NCI-H748 (cell line): ENCODE measurements at regions not wholly inside any gene's neighbourhood (a gene's known extent, or its start where the extent isn't known, plus 50 kb on each side); places are given as distances from the start of the nearest gene placed in this dataset.
A peak's percentile ranks its signal among the peaks of the same experiment; 100 is the strongest.
"Not testable (repeated sequence)": the region's sequence is repeated elsewhere in the genome, so short reads cannot be mapped to it uniquely, and the experiment has no call there.

Source experiments
- DNase-seq: peaks from one replicate; lab custom pipeline; 2025; ENCODE audit not compliant: unreplicated experiment; lab: John Stamatoyannopoulos, UW

- no peak for DNase-seq
Measured at GRCh38 chr18:76721207-76721996, 101.0 kb upstream of the ZNF236 start.

GRCh38 chr18:76720683-76721082, 101.7 kb upstream of the ZNF236 start:
- no peak for DNase-seq

DNA sequence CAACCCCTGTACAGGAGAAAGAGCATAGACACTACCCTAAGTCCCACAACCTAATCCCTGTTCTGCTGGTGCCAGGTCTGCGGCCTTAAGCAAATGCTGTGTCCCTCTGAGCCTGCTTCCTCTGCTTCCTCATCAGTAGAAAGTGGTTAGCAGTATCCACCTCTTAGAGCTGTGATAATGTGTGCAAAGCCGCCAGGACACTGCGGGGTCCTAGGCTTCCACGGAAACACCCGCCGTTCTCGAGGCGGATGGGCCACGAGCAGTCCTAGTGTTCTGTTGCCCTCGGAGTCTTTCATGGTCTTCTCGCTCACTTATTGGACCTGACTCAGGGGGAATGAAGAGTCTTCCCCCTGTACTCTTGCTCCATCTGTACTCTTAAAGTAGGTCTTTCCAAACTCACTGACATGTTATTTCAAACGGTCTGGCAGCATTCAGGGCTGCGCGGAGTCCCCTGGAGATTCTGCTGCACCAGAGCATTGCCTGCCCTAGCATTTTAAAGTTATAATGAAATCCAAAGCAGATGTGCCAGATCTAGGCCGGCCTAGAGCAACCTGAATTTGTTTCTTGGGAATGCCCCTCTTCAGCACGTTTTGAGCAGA, 107.2 kb upstream of the ZNF236 start:
- DNase-seq = no peak

GRCh38 chr18:76713432-76713831, 108.9 kb upstream of the ZNF236 start:
- no peak for DNase-seq

DNA sequence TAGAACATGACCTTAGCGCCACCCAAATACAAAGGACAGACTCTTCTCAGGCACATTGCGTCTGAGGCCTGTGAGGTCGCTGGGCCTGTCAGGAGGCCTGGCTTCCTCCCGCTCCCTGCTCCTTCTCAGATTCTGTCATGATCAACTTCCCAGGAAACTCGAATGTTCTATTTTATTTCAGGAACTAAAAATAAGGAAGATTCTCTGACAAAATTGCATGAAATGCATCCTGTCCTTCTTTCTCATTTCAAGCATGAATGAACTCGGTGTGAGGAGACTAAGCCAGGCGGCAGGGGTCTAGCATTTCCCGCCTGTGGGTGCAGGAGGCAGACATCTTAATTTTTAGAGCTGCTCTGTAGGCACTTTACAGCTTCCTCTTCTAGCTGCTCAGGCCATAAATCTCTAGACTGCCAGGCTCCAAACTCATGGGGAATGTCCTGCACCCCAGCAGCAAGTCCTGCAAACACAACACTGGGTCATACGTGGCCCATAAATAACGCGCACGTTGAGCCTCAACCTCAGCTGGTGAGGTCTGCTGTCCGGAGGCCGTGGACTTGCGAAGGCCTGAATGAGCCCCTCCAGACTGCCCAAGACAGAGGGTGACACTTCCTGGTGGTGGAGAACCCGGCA, 109.7 kb upstream of the ZNF236 start:
- DNase-seq = no peak

DNA sequence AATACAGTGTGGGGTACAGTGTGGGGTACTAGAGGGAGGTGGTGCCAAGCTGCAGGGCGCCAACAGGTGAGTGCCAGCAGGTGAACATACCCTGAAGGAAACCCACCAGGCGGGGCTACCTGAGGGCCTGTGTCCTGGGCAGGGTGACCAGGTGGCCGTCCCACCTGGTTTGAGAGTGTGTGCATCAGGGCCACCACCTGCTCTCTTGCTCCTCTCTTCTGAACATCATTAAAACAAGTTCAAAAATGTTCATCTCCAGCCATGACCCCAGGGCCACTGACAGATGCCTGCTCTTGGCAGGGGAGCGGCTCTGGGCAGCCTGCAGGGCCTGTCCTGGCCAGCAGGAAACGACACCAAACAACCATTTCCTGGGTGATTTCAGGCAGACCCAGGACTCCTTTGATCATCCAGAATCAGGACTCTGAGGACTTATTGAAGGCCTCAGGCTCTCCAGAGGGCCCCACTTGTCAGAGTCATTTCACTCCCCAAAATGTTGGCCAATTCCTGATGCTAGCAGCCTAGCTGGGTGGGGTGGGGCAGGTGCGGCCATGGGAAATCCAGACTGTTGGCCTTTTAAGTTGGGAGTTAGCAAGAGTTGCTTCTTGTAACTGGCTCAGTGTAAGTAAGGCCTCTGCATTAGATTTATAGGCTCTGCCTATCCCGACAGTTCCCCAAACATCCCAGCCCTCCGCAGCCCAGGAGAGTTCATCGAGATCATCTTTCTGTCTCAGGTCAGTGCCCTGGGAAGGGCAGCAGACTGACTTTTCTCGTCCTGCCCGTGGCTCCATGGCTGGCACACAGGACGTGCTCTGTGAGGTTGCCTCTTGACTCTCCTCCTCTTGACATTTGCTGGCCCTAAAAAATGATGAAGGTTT, 111.5 kb upstream of the ZNF236 start:
- DNase-seq = no peak

DNA sequence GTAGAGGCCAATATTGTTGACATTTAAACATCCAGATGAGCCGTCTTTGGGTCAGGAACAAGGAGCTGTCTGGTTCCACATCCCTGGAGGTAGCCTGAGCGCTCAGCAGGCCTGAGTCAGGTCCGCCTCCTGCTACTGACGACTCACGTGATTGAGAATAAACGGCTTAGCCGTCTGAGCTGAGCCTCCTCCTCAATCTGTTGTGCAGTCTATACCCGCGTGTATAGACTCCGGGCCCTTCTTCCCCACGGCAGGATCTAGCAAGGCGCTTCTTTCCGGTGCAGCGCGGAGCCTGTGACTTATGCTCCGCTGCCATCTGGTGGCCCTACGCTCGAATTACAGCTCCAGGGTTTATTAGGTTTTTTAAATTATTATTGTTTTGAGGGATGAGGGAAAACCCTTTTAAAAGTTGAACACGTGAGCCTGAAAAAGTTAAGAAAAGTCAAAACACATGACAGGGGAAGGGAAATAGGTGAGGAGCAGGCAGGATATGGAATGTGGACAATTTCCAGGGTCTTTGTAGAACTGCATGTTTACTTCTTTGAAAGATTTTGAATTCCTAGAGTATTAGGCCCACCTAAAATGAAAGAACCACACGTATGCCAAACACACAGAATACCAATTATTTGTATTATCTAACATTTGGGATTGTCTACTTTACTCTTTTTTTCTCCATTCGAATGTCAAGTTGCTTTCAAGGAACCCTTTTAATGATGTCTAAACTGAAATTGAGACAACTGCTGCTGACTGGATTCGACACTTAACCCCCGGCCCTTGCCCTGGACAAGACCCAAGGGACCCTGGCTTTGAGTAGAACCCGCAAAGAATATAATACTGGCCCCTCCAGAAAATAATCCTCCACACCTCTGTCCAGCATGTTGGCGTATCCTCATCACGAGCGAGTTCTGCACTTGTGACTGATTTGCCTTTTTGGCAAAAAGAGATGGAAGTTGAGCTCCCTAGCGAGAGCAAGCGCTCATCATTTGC, 112.4 kb upstream of the ZNF236 start:
- DNase-seq = peak; percentile 84

DNA sequence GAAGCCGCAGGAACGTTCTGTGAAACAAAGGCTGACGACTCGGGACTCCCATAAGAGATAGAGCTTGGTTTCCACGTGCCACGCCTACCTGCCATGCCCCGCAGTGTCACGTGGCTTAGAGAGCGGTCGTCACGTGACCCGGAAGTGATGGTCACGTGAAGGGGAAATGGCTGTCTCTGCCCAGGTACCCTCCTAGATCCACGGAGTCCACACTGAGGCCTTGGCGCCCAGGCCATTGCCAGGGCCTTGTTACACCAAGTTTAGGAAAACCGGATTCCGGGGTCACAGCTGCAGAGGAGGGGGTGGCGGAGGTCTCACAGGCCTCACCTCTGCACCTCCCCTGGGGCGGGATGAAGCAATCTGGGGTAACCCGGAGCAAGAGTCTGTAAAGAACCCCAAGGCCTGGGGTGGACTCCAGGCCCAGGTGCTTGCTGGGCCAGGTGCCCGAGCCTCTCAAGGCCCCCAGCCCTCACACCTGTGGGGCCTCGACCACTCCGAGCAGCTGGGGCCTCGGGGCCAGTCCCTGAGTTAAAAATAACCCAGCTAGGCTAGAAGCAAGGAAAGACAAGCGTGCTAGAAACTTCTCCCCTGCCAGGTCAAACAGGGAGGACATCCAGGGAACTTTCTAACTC, 113.5 kb upstream of the ZNF236 start:
- DNase-seq = no peak

- peak; percentile 20 for DNase-seq
Measured at GRCh38 chr18:76708071-76708721, 114.2 kb upstream of the ZNF236 start.

GRCh38 chr18:76707534-76707933, 114.8 kb upstream of the ZNF236 start:
- DNase-seq = no peak

- not testable (repeated sequence) for DNase-seq
Measured at GRCh38 chr18:76704589-76704988, 117.8 kb upstream of the ZNF236 start.

DNA sequence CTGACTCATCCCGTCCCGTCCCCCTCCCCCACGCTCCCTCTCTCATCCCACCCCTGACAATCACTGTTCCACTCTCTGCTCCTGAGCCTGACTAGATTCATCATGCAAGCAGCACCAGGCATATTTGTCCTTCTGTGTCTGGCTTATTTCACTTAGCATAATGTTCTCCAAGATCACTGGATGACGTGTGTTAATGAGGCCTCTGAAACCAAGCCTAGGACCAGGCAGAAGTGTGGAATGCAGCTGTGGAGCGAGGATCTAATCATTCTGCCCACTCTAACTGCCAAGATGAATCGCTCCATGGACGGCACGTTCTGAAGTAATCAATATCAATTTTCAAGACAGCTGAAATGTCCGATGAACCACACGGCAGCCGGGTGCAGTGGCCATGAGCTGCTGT, 122.4 kb upstream of the ZNF236 start:
- no peak for DNase-seq

GRCh38 chr18:76697441-76697901, 124.9 kb upstream of the ZNF236 start:
- DNase-seq = peak; percentile 85

- DNase-seq = no peak
Measured at GRCh38 chr18:76691800-76692199, 130.6 kb upstream of the ZNF236 start.

GRCh38 chr18:76689646-76690264, 132.6 kb upstream of the ZNF236 start:
- peak; percentile 41 for DNase-seq

GRCh38 chr18:76688724-76689472, 133.5 kb upstream of the ZNF236 start:
- DNase-seq = no peak

DNA sequence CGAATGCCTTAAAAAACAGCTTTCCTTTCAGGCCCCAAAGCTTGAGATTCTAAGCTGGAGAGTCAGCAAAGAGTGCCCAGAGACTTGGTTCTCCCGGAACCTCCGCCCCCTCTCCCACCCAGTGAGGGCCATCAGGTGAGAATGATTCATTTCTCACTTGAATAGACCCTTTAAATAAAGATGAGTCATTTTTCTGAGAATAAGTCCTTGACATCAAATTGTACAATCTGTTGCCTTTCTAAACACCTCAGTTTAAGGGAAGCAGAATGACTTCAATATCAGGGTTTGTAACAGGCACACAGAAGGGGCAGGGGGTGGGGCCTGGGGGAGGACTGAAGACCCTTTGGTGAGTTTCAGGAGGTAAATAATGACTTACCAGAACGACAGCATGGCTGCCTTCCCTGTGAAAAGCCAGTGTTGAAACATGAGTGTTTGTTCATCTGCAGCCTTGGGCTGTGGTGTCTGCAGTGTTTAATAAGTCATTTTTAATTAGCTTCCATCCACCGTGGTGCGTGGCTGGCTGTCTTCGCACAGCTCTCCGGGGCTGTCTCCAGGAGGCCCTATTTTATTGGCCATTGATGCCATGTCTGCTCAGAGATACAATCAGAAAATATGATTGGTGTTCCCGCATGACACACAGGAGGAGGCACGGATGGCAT, 134.9 kb upstream of the ZNF236 start:
- DNase-seq = peak; percentile 55
